A172 (cell line): ENCODE measurements at regions not wholly inside any gene's neighbourhood (a gene's known extent, or its start where the extent isn't known, plus 50 kb on each side); places are given as distances from the start of the nearest gene placed in this dataset.
"Not testable (repeated sequence)": the region's sequence is repeated elsewhere in the genome, so short reads cannot be mapped to it uniquely, and the experiment has no call there.

Source experiments
- DNase-seq: peaks from one replicate; pipeline ENCODE4 v3.0.0-alpha.2; 2015; ENCODE audit warnings: low spot score

DNA sequence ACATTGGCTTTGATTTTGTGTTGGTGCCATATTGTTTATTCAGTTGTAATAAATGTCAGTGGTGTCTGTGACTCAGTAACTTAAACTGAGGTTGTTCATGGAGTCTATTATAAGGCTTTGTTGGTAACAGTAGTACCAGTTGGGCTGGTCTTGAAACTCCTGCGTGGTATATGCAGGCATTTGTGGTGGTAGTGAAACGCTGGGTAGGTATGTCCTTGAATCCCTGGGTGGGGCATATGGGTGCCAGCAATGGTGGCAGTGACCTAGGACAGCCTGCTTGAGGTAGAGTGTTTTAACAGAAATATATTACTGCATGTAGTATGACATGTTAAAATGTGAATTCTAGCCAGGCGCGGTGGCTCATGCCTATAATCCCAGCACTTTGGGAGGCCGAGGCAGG, 1058.5 kb upstream of the SEMA6A start:
- no peak for DNase-seq

DNA sequence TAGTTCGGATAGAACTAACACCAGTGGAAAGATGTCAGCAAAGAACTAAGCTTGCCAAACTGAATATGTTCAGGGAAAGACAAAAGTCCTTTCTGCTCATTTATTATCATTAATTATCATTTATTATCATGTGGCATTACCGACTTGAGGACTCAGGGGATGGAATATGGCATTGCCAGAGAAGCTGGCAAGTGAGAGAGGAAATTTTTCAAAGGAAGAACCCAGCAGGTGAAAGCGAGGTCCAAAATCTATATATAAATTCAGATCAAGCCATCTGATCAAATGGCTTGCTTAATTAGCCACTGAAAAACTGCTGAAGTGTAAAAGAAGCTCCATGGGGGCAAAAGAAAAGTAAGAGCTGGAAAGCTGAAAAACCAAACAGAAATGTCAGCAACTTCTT, 1049.6 kb upstream of the SEMA6A start:
- no peak for DNase-seq

DNA sequence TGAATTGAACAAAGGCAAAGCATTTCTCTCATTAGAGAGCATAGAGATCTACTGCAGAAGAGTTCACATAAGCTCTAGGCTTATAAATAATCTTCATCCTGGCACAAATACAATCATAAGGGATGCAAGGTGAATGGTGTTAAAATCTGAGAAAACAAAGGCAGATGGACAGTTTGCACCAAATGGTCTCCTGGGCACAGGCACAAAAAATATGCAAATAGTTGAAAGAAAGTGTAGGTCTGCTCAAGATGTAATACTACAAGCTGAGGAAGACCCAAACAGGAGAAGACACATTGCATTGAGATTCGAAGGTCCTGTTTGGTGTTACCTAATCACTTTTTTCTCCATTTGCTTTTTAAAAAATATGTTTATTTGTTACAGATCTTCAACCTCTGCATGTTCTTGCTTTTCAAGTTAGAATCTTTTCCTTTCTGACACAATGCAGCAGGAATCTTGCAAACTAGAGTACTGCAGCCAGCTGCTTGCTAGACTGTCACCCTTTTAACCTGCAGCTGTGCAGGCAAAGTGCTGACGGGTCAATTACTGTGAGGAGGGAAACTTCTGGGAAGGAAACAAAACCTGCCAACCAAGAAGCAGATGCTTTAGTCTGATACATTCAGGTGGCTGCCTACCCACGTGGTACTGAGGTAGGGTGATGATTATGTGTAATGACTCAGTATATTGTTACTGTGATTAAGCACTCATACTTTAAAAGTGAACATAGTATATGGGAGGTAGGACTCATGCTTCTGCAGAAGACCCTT, 1048.6 kb upstream of the SEMA6A start:
- peak; percentile 14 for DNase-seq

DNA sequence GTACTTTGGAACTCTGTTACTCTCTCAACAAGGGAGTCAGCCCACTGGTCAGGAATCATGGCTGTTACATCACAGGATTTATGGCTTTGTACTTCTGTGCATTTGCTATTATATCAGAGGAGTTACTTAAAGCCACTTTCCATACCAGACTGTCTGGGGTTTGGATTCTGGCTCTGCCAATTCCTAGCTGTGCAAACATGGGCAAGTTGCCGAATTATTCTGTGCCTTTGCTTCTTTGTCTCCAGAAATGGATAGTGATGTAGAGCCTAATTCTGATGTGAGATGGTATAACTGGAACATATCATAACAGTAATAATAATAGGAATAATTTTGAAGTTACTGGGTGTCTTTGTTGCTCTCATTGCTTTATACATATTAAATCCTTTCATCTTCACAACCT, 1047.3 kb upstream of the SEMA6A start:
- DNase-seq = no peak

DNA sequence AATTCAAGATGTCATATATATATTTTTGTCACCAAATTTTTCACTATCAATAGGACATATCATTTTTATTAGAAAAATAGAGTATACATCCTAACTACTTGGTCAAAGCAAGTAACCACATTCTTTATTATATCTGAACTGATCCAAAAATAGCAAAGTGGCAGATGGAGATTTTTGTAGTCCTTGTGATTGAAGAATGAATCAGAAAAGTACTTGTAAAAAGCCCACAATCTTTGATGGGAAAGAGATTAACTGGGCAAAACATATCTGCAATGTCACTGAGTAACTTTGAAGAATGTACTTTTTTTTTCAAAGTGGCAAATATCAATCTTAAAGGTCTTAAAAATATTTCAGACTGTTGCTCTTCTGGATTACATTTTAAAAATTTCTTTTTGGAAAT, 1040.6 kb upstream of the SEMA6A start:
- peak; percentile 8 for DNase-seq

DNA sequence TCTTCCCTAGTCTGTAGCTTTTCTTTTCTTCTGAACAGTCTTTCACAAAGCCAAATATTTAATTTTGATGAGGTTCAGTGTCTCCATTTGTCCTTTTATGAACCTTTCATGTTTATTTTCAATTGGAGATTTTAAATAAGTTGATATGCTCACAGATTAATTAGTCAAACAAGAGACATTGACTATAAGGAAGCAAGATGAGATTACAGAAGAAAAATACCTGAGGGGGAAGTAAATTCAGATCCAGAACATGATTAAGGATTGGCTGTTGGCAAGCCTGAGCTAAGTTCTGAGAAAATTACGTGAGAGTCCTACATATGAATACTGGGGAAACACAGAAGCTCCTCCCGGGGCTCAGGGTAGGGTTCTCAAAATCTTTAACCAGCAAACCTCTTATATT, 1039.8 kb upstream of the SEMA6A start:
- DNase-seq = no peak

DNA sequence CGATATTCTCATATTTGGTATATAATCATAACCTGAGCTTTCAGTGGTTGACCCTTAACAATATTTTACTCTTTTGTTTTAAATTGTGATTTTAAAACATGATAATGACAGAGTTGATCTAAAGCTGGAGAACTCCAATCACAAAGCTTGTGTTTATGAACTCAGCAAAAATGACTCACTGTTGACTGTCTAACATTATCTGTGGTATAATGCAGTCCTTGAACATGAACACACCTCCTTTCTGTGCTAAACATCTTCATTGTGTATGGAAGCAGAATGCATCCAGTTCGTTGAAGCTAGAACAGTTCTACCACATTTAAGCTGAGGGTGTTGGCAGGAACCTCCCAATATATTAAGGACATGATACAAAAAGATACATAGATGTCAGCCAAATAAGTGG, 1030.2 kb upstream of the SEMA6A start:
- no peak for DNase-seq

DNA sequence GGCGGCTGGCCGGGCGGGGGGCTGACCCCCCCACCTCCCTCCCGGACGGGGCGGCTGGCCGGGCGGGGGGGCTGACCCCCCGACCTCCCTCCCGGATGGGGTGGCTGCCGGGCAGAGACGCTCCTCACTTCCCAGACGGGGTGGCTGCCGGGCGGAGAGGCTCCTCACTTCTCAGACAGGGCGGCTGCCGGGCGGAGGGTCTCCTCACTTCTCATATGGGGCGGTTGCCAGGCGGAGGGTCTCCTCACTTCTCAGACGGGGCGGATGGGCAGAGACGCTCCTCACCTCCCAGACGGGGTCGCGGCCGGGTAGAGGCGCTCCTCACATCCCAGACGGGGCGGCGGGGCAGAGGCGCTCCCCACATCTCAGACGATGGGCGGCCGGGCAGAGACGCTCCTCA, 1025.2 kb upstream of the SEMA6A start:
- not testable (repeated sequence) for DNase-seq

DNA sequence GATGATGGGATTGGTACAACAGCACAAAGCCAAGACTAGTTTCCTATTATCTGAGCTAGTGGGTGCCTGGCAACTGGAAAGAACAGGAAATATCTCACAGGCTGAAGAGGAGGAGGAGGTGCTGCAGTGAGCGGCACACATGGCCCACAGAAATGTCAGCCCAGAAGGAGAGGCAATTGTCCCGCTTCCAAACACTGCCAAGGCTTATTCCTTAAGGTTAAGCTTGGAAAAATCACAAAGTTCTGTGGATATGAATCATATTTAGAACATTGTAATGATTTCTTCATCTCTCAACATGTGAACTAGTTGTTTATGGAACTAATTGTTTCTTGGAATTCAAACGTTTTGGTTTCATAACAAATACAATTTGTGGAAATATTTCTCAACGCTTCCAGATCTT, 1019.5 kb upstream of the SEMA6A start:
- DNase-seq = no peak

DNA sequence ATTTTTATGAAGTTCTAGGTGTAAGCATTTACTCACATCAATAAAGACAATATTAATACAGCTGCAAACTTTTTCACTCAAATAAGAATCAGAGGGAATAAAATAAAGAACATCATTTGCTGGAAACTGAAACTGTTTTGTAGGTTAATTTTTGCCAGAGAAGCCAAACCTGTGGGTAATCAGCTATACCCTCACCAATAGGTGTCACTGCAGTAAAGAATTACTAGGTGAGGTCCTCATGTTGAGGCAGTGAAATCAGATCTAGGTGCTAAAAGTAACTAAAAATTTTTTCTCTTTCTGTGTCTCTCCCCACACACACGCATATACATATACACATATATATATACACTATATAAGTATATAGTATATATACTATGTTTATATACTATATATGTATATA, 1016.3 kb upstream of the SEMA6A start:
- DNase-seq = peak; percentile 16

DNA sequence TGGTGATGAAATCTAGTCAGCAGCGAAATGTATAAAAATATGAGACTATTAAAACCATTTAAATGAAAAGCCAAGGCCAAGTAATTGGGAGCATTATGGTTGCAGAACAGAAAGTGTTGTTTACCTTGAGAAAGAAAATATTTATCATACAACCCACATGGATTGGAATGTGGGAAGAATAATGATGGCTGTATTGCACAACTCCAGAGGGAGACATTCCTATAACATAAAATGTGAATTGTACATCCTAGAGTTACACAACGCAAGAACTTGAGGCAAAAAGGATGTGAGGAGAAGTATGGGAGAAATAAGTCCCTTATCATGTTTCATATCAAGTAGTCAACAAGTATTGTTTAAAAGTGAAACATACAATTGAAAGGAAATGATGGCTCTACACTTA, 1014.0 kb upstream of the SEMA6A start:
- no peak for DNase-seq

DNA sequence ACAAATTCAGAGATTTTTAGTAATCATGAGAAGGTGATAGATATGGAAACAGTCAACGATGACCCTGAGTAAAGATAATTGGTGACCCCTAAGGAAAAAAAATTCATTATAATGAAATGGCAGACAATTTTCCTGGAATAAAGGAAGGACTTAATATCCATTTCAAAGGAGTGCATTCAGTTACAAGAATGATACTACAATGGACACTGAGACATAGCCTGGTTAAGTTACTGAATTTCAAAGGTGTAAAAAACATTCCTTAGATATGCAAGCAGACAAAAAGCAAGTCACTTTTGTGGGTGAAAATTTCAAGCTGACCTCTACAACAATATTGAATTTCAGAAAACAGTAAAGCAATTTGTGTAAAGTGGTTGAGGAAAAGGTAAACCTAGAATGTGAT, 1012.5 kb upstream of the SEMA6A start:
- DNase-seq = no peak

DNA sequence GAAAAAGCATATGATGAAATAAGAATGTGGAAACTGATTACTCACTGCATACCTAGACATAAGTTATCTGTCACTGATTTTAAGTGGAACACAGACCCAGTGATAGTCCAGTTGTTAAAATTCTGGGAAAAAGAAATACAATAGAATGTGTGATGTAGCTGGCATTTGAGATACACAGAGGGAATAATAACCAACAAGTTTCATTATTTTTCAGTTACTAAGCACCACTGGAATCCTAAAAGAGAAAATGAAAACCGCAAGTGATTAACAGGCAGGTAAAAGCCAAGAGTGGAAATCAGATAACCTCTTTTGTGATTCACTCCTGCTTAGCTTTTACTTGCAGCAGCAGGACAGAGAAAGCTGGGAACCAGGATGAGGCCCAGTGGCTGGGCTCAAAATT, 994.0 kb upstream of the SEMA6A start:
- DNase-seq = peak; percentile 76

DNA sequence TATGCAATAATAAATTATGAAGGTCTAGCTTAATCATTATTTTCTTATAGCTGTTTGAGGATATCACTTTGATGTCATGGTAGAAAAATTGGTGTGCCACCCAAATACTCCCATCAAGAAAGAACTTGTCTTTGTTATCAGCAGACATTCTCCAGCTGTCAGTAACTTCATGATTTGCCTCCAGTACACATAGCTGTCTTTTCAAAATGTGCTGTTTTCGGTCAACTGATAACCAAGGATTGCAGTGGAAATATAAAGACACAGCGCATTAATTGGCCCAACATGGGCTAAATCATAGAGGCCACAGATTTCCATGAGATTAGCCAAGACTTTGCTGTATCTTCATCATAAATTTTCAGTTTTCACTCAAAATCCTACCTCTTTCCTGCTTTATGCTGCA, 993.5 kb upstream of the SEMA6A start:
- no peak for DNase-seq

DNA sequence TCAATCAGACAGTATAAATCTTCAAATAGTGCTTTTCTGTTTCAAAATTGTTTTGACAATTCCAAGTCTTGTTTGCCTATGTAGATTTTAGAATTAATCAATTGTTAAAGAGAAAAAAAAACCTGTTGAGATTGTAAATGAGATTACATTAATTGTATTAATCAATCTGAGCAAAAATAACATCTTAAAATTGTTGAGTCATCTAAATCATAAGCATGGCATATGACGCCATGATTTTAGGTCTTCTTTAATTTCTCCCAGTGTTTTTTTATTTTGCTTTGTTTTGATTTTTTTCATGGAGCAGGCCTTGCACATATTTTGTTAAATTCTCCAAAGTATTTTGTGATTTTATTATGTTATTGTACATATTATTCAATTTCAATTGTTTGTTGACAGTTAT, 988.0 kb upstream of the SEMA6A start:
- DNase-seq = no peak

DNA sequence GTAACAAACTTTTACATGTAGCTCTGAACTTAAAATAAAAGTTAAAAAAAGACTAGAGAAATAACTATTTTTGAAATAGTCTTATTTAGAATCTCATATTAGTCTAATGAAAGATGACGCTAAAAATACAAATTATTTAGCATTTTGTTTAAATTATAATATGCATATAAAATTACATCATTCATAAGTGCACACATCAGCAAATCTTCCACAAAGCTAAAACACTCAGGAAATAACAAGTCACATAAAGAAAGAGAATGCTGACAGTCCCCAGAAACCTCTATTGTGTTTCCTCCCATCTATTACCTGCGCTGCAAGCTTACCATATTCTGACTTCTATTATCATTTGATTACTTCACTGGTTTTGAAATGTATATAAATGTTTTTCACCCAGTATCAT, 986.9 kb upstream of the SEMA6A start:
- no peak for DNase-seq

DNA sequence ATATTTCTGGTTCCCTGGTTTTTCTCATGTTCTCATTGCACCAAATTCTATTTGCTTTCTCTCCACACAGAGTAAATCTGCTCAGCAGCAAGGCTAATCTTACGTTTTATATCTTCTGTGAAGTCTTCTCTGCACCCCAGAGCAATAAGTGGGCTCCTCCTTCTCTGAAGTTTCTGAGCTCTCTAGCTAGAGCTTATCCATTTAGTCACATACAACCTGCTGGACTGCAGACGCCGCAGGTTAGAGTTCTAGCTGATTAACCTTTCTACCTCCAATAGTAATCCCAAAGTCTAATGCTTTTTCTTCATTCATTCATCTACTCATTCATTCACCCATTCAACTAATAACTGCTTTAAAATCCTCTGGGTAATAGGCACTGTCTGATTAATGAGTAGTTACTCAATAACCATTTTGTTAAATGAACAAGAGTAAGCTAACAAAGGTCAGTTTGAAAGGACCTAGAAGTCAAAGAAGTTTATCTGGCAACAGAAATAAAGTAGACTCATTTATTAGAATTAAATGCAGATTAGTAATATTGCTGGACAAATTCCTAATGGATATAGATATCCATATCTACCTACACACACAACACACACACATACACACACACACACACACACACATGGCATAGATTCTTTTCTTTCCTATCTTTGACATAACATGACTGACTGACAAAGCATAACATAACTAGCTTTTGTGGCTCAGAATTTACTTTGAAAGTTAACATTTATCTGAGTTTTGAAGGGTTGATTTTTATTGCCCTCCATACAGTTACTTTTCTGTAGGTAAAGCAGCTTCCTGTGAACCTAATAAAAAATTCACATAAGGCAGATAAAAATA, 984.6 kb upstream of the SEMA6A start:
- no peak for DNase-seq

DNA sequence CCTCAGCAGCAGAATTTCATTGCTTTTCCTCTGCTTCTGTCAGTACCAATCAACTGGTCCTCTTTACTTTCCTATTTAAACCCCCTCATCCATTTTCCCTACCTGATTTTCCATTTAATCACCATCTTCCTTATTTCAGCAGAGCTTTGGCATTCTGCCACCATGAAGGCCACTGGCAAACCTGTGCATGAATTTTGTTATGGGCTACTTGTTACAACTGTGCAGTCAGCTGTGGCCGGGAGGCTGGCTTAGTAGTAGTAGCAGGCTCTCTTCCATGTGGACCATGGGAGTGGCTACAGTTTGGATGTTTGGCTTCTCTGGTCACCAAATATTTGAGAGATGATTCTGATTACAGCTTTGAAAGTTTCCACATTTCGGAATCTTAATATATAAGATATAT, 976.6 kb upstream of the SEMA6A start:
- no peak for DNase-seq

DNA sequence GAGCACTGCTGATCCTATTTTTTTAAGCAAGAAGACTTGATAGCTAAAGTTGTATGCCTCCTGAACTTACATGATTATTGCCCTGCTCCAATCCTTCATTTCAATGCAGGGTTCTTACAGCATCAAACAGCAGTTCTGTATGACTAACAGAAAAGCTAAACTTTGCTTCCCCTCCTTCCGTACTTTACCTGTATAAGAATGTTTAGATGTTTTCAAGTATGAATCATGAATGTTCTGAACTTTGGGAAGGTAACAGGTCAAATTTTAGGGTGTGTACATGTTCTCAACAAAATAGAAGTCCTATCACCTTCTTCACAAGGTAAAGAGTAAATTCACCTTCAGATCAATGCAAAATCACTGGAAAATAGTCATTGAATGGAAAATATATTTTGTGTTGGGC, 972.6 kb upstream of the SEMA6A start:
- no peak for DNase-seq

DNA sequence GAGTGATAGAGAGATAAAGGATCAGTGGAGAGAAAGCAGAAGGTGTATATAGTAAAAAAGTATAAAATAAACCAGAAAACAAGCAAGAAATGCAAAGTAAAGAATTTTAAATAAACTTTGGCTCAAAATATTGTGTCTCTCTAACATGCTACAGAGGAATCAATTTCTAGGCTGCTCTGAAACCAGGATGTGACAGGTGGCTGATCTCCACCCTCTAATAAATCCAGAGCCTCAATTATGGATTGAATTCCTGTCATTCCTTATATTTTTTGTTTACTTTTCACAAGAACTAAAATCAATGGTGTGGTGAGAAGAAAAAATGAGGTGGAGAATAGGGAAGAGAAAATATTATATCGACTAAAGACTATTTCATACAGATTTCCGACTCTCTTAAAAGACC, 965.1 kb upstream of the SEMA6A start:
- no peak for DNase-seq

DNA sequence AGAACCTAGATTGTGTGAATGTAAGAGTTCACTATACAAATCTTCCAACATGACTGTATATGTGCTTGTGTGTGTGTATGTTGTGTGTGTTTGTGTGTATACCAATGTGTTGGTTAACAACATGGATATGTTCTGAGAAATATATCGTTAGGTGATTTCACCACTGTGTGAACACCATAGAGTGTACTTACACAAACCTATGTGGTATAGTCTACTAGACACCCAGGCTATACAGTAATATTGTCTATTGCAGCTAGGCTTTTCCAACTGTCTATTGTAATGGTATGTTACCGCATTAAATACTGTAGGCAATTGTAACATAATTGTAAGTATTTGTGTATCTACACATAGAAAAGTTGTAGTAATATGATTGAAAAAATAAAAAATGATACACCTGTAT, 959.2 kb upstream of the SEMA6A start:
- no peak for DNase-seq

DNA sequence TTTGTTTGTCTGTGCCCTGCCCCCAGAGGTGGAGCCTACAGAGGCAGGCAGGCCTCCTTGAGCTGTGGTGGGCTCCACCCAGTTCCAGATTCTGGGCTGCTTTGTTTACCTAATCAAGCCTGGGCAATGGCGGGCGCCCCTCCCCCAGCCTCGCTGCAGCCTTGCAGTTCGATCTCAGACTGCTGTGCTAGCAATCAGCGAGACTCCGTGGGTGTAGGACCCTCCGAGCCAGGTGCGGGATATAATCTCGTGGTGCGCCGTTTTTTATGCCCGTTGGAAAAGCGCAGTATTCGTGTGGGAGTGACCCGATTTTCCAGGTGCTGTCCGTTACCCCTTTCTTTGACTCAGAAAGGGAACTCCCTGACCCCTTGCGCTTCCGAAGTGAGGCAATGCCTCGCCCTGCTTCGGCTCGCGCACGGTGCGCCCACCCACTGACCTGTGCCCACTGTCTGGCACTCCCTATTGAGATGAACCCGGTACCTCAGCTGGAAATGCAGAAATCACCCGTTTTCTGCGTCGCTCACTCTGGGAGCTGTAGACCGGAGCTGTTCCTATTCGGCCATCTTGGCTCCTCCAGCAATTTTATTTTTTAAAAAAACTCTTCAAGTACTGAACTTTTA, 958.5 kb upstream of the SEMA6A start:
- DNase-seq = not testable (repeated sequence)

DNA sequence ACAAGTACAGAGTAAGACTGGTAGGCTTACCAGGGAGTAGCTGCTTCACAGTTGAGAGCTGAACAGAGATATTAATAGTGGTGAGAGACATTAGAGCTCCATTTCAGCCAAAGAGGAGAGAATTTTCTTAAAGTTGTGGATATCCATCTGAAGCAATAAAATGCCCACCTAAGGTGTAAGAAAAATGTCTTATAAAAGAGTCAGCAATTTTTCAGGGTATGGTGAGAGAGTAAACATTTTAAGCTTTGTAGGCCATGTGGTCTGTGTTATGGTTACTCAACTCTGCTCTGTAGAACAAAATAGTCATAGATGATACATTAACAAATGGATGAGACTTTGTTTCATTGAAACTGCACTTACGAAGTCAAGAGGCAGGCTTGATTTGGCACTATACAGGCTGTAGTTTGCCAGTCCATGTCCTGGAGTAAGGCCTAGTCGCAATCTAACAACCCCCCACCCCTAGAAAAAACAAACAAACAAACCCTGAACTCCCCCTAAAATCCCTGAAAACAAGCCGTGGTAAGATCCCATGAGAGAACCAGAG, 945.4 kb upstream of the SEMA6A start:
- no peak for DNase-seq
